Cardiac fibroblast (primary cell): ENCODE measurements at regions not wholly inside any gene's neighbourhood (a gene's known extent, or its start where the extent isn't known, plus 50 kb on each side); places are given as distances from the start of the nearest gene placed in this dataset.

ENCODE experiments used
- DNase-seq, 2 donors: peaks; one replicate each; pipeline versions ENCODE4 v3.0.0 to v3.0.0-alpha.2; 2010; ENCODE audit warnings: low read depth in 2 of 2
- H3K4me3 ChIP-seq, 2 donors: replicated peaks in 1 of 2; 1 replicate in 1 of 2; 2 replicates in 1 of 2; pipeline ENCODE4 v1.5.1; 2011; ENCODE audit warnings: low read depth in 2 of 2, low read length in 2 of 2, mild to moderate bottlenecking in 2 of 2, moderate library complexity in 1 of 2
- CTCF ChIP-seq: IDR thresholded peaks from one replicate; pipeline ENCODE4 v1.5.1; 2011; ENCODE audit warnings: low read depth, mild to moderate bottlenecking, low read length, inconsistent platforms

DNA sequence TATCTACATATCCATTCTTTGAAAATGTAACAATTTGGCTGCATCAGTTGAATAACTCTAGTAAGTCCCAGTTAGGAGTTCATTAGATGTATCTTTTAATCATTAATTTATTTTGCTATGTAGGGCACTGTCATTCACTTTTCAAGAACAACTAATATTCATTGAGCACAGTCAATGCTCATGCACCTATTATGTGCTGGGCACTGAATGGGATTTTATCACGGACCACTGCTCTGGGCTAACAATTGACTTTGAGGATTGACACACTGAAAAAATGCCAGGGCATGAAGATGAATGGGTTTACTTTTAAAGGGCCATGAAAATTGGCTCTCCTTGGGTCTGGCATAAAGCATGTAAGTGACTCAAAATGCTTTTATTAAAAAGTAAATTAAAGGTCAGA lies 375.2 kb downstream of the PLPP3 start:
- no peak for TF ChIP-seq CTCF
- no peak overlapping the region for H3K4me3 ChIP-seq
- no peak for DNase-seq

- no peak overlapping the region for H3K4me3 ChIP-seq
- TF ChIP-seq CTCF, result no peak
- DNase-seq, result no peak
Observed at GRCh38 chr1:56202796-56203492, 376.4 kb downstream of the PLPP3 start.

DNA sequence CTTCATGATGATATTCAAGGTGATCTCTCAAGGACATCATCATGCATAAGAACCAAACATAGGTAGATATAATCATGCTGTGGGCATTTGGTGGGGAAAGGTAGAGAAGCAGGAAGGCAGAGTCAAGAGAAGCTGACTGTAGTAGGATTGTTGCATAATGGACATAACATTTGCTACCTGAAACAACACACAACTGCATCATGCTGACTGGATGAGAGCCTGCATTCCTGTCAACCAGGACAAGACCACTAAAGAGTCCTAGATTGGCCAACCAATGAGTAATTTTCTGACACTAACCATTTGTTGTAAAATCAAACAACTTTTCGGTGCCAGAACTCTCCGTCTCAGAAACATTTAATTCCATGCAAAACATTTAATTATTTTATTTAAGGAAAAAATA lies 377.2 kb downstream of the PLPP3 start:
- DNase-seq, result no peak
- no peak overlapping the region for H3K4me3 ChIP-seq
- no peak for TF ChIP-seq CTCF

GRCh38 chr1:56200896-56201295 lies 378.5 kb downstream of the PLPP3 start:
- no peak for DNase-seq
- no peak for TF ChIP-seq CTCF
- H3K4me3 ChIP-seq, result no peak overlapping the region

DNA sequence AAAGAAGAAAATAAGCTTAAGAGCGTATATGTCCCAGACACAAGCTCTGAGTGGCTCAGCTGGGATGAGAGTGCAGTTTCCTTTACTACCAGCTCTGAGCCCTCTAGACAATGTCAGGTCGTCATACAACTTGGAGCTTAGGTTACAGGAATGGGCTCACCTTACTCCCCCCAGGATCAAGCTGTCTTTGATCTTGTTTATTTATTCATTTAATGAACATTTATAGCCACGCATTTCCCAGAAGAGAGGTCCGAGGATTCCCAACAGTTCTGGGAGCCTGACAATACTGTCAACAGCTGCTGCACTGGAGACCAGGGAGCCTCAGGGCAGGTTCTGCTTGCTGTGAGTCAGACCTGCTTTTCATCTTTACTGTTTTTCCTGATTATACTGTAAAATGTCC lies 378.9 kb downstream of the PLPP3 start:
- TF ChIP-seq CTCF, result no peak
- no peak overlapping the region for H3K4me3 ChIP-seq
- no peak for DNase-seq

DNA sequence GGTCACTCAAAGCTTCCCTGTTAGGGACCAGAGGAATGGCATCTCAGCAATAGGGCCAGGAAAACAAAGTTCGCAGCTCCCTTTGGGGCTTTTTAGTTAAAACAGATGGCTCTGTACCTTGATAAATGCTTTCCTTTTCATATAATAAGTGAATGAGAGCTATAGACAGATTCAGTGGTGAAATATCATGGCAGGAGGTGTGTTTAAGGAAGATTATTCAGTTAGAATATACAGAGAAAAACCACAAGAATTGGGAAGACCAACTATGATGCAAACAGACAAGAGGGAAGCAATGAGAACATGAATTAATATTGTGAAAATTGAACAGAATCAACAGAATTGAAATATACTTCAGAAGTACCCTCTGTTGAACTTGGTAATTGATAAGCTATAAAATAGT lies 379.4 kb downstream of the PLPP3 start:
- TF ChIP-seq CTCF, result no peak
- DNase-seq, result no peak

DNA sequence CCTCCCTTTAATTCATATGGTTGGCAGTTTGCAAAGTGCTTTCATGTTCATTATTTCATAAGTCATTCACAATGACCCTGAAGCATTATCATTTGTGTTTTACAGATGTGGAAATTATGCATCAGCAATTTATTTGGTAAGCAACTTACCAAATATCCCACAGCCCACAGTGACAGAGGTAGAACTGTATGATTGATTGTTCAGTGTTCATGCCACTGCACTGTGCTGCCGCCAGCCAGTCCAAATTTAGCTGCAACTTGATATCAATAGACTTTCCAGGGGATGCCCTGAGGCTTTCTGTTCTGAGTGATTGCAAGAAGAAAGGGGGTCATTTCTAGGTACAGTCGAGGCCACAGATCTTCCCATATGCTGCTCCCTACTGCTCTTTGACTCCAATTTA lies 380.3 kb downstream of the PLPP3 start:
- DNase-seq, result no peak
- no peak for TF ChIP-seq CTCF
- no peak overlapping the region for H3K4me3 ChIP-seq

More for the DNA sequence above, 379.4 kb downstream of the PLPP3 start:
- no peak overlapping the region for H3K4me3 ChIP-seq
